Epithelial cell of proximal tubule (primary cell): ENCODE measurements at regions not wholly inside any gene's neighbourhood (a gene's known extent, or its start where the extent isn't known, plus 50 kb on each side); places are given as distances from the start of the nearest gene placed in this dataset.

ENCODE experiments used
- DNase-seq: peaks from one replicate; pipeline ENCODE4 v3.0.0-alpha.2; 2011; ENCODE audit warnings: low read depth
- H3K4me3 ChIP-seq: 2 replicates; pipeline ENCODE4 v1.5.1; 2011; ENCODE audit warnings: low read depth, mild to moderate bottlenecking, low read length
- CTCF ChIP-seq: conservative IDR thresholded peaks from 2 replicates; pipeline ENCODE4 v1.5.1; 2012; ENCODE audit warnings: low read depth, mild to moderate bottlenecking, low read length

GRCh38 chr6:145400508-145400907, 334.8 kb downstream of the EPM2A start:
- DNase-seq = no peak
- TF ChIP-seq CTCF = no peak
- H3K4me3 ChIP-seq = no peak overlapping the region

GRCh38 chr6:145405006-145405551, 330.2 kb downstream of the EPM2A start:
- DNase-seq = no peak
- no peak overlapping the region for H3K4me3 ChIP-seq
- no peak for TF ChIP-seq CTCF

- no peak for TF ChIP-seq CTCF
- H3K4me3 ChIP-seq = no peak overlapping the region
- DNase-seq = no peak
These were observed 328.5 kb downstream of the EPM2A start for GRCh38 chr6:145406783-145407182.

GRCh38 chr6:145415616-145416015, 319.7 kb downstream of the EPM2A start:
- TF ChIP-seq CTCF = no peak
- no peak for DNase-seq
- no peak overlapping the region for H3K4me3 ChIP-seq

GRCh38 chr6:145420599-145420998, 314.7 kb downstream of the EPM2A start:
- DNase-seq = no peak

GRCh38 chr6:145423936-145424335, 311.4 kb downstream of the EPM2A start:
- DNase-seq = no peak
- H3K4me3 ChIP-seq = no peak overlapping the region
- no peak for TF ChIP-seq CTCF

More at GRCh38 chr6:145420599-145420998, 314.7 kb downstream of the EPM2A start:
- no peak for TF ChIP-seq CTCF
- H3K4me3 ChIP-seq = no peak overlapping the region

- no peak for TF ChIP-seq CTCF
- no peak overlapping the region for H3K4me3 ChIP-seq
- no peak for DNase-seq
These were observed 308.1 kb downstream of the EPM2A start for GRCh38 chr6:145427232-145427631.
